ENCODE measurements at regions not wholly inside any gene's neighbourhood (a gene's known extent, or its start where the extent isn't known, plus 50 kb on each side); places are given as distances from the start of the nearest gene placed in this dataset.
A peak's percentile ranks its signal among the peaks of the same experiment; 100 is the strongest.

DNA sequence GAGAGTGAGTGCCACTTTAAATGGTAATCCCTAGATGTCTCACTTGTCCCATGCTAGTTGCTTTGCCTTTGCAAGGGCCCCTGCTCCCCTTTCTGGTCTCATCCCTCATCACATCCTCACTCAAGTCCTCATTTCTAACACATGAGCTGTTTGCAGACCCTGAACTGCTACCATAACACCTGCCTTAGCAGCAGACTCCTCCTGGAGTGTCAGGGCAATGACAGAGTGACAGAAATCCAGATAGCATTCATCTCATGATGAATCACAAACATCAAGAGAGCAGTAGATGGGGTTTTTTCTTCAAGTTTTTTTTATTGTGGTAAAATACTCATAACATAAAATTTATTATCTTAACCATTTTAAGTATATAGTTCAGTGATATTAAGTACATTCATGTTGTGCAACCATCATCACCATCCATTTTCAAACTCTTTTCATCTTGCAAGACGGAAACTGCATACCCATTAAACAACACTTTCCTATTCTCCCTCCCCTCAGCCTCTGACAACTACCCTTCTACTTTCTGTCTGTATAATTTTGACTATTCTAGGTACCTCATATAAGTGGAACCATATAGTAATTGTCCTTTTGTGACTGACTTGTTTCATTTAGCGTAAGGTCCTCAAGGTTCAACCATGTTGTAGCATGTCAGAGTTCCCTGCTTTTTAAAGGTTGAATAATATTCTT, 133.2 kb upstream of the RPS6KA3 start:
- no peak for DNase-seq
- no peaks in the 10 kb centered on the region for H3K27me3 ChIP-seq (replicated peaks in 1 of 7)
- no peaks in the 10 kb centered on the region for H3K36me3 ChIP-seq
- intact Hi-C loops (cut with DNase I; ENCODE audit: low total_unique reads), result no loop called here
- H3K9me3 ChIP-seq, result no peaks in the 10 kb centered on the region
- H3K4me3 ChIP-seq, result no peak overlapping the region
- peaks cover 0 to 3% (median 0%) of the 10 kb centered on the region in 6 donors for H3K4me1 ChIP-seq
- no peak for TF ChIP-seq POLR2AphosphoS5 (IDR thresholded peaks at IDR 0.05)
- TF ChIP-seq POLR2A (IDR thresholded peaks at IDR 0.05), result no peak
- TF ChIP-seq, protein P1, sequence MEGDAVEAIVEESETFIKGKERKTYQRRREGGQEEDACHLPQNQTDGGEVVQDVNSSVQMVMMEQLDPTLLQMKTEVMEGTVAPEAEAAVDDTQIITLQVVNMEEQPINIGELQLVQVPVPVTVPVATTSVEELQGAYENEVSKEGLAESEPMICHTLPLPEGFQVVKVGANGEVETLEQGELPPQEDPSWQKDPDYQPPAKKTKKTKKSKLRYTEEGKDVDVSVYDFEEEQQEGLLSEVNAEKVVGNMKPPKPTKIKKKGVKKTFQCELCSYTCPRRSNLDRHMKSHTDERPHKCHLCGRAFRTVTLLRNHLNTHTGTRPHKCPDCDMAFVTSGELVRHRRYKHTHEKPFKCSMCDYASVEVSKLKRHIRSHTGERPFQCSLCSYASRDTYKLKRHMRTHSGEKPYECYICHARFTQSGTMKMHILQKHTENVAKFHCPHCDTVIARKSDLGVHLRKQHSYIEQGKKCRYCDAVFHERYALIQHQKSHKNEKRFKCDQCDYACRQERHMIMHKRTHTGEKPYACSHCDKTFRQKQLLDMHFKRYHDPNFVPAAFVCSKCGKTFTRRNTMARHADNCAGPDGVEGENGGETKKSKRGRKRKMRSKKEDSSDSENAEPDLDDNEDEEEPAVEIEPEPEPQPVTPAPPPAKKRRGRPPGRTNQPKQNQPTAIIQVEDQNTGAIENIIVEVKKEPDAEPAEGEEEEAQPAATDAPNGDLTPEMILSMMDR (IDR thresholded peaks at IDR 0.05 in 8 of 11, conservative IDR thresholded peaks at IDR 0.05 in 3 of 11), result no peak
- no peak overlapping the region for H3K27ac ChIP-seq
- 81 to 96% (median 88%) methylated on average over 2 of the region's 2 CpGs for WGBS, 5 donors

- H3K4me1 ChIP-seq, result peaks cover 0 to 3% (median 0%) of the 10 kb centered on the region in 6 donors
- intact Hi-C loops (cut with DNase I; ENCODE audit: low total_unique reads), result no loop called here
- TF ChIP-seq POLR2A (IDR thresholded peaks at IDR 0.05) (no peak), POLR2AphosphoS5 (IDR thresholded peaks at IDR 0.05) (no peak)
- TF ChIP-seq, protein P1 (IDR thresholded peaks at IDR 0.05 in 8 of 11, conservative IDR thresholded peaks at IDR 0.05 in 3 of 11), result no peak
- H3K9me3 ChIP-seq, result no peaks in the 10 kb centered on the region
- no peaks in the 10 kb centered on the region for H3K36me3 ChIP-seq
- no peak overlapping the region for H3K27ac ChIP-seq
- no peak overlapping the region for H3K4me3 ChIP-seq
- WGBS, 5 donors, result 48 to 87% (median 73%) methylated on average over 2 of the region's 2 CpGs
- no peak for DNase-seq
- no peaks in the 10 kb centered on the region for H3K27me3 ChIP-seq (replicated peaks in 1 of 7)
These were observed 130.9 kb upstream of the RPS6KA3 start for GRCh38 chrX:20397587-20397986.

GRCh38 chrX:20394451-20394850, 127.7 kb upstream of the RPS6KA3 start:
- intact Hi-C loops (cut with DNase I; ENCODE audit: low total_unique reads), result no loop called here
- no peak overlapping the region for H3K4me3 ChIP-seq
- 63 to 81% (median 70%) methylated on average over 4 of the region's 4 CpGs for WGBS, 5 donors

DNA sequence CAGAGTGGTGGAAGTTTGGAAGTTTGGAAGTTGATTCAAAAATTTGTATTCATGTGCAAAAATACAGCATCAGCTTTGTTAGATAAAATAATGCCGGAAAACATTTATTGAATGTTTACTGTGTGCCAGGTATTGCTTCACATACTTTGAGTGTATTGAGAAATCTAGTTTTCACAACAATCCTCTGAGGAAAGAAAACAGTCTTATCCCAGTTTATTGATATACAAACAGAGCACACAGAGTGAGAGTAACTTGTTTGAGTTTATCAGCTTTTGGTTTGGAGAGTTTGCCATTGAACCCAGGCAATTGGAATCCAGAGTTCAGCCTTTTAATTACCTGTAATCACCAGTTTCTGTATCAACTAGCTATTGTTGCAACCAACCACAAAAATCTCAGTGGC, 127.2 kb upstream of the RPS6KA3 start:
- Histone ChIP-seq H3K4me3 (no peak overlapping the region), H3K27me3 (replicated peaks in 1 of 7) (no peaks in the 10 kb centered on the region), H3K27ac (peak overlapping the region in 4 of 8 donors; percentile 13 to 81 (median 56)), H3K9me3 (no peaks in the 10 kb centered on the region), H3K36me3 (no peaks in the 10 kb centered on the region), H3K4me1 (peaks cover 0 to 3% (median 0%) of the 10 kb centered on the region in 6 donors)
- no peak for TF ChIP-seq POLR2A (IDR thresholded peaks at IDR 0.05)
- TF ChIP-seq, protein P1 (IDR thresholded peaks at IDR 0.05 in 8 of 11, conservative IDR thresholded peaks at IDR 0.05 in 3 of 11), result no peak
- no peak for TF ChIP-seq POLR2AphosphoS5 (IDR thresholded peaks at IDR 0.05)
- intact Hi-C loops (cut with DNase I; ENCODE audit: low total_unique reads), result no loop called here
- 38 to 86% (median 77%) methylated on average over 1 of the region's 1 CpG for WGBS, 5 donors
- DNase-seq, result no peak

More at GRCh38 chrX:20394451-20394850, 127.7 kb upstream of the RPS6KA3 start:
- H3K9me3 ChIP-seq, result no peaks in the 10 kb centered on the region
- H3K27me3 ChIP-seq (replicated peaks in 1 of 7), result no peaks in the 10 kb centered on the region
- H3K27ac ChIP-seq, result peak overlapping the region in 5 of 8 donors; percentile 13 to 81 (median 36)
- no peak for DNase-seq
- no peaks in the 10 kb centered on the region for H3K36me3 ChIP-seq
- H3K4me1 ChIP-seq, result peaks cover 0 to 3% (median 0%) of the 10 kb centered on the region in 6 donors
- TF ChIP-seq POLR2AphosphoS5 (IDR thresholded peaks at IDR 0.05), result no peak
- TF ChIP-seq, protein P1 (IDR thresholded peaks at IDR 0.05 in 8 of 11, conservative IDR thresholded peaks at IDR 0.05 in 3 of 11), result no peak
- no peak for TF ChIP-seq POLR2A (IDR thresholded peaks at IDR 0.05)

All from spleen (tissue), 11 donors.